Trophoblast cell (in vitro differentiated cells and primary cell): ENCODE measurements at regions not wholly inside any gene's neighbourhood (a gene's known extent, or its start where the extent isn't known, plus 50 kb on each side); places are given as distances from the start of the nearest gene placed in this dataset.

Source experiments
- DNase-seq, 2 donors: peaks; one replicate each; pipeline ENCODE4 v3.0.0-alpha.2; 2016
- H2AFZ ChIP-seq: 2 replicates; pipeline ENCODE4 v1.6.1; 2013; ENCODE audit warnings: low read length, moderate library complexity, mild to moderate bottlenecking; ENCODE audit not compliant: insufficient read depth, poor library complexity
- H2AK5ac ChIP-seq: 2 replicates; pipeline ENCODE4 v1.6.1; 2013; ENCODE audit warnings: mild to moderate bottlenecking, low read length
- H2BK120ac ChIP-seq: 2 replicates; pipeline ENCODE4 v1.6.1; 2013; ENCODE audit warnings: low read length, mild to moderate bottlenecking, moderate library complexity; ENCODE audit not compliant: insufficient read depth, poor library complexity
- H2BK12ac ChIP-seq: 2 replicates; pipeline ENCODE4 v1.6.1; 2013; ENCODE audit warnings: mild to moderate bottlenecking, low read length, moderate library complexity
- H2BK5ac ChIP-seq: 2 replicates; pipeline ENCODE4 v1.6.1; 2013; ENCODE audit warnings: low read length, low read depth, moderate library complexity, mild to moderate bottlenecking; ENCODE audit not compliant: poor library complexity
- H3K14ac ChIP-seq: 2 replicates; pipeline ENCODE4 v1.6.1; 2013; ENCODE audit warnings: mild to moderate bottlenecking, low read length
- H3K18ac ChIP-seq: 2 replicates; pipeline ENCODE4 v1.6.1; 2013; ENCODE audit warnings: mild to moderate bottlenecking, low read length
- H3K23ac ChIP-seq: 2 replicates; pipeline ENCODE4 v1.6.1; 2013; ENCODE audit warnings: low read length
- H3K27ac ChIP-seq: 2 replicates; pipeline ENCODE4 v1.5.1; 2013; ENCODE audit warnings: low read depth, mild to moderate bottlenecking, inconsistent platforms, low read length, moderate library complexity
- H3K27me3 ChIP-seq: 2 replicates; pipeline ENCODE4 v1.6.1; 2013; ENCODE audit warnings: inconsistent platforms, mild to moderate bottlenecking, low read length, moderate library complexity; ENCODE audit not compliant: insufficient read depth
- H3K36me3 ChIP-seq, 2 experiments: 1 replicate in 1 of 2; 2 replicates in 1 of 2; pipeline ENCODE4 v1.6.1; 2013; ENCODE audit warnings: low read length in 2 of 2, mild to moderate bottlenecking in 2 of 2, moderate library complexity in 1 of 2; ENCODE audit not compliant: insufficient read depth in 2 of 2, control insufficient read depth in 1 of 2
- H3K4ac ChIP-seq: 2 replicates; pipeline ENCODE4 v1.6.1; 2013; ENCODE audit warnings: low read depth, mild to moderate bottlenecking, low read length, moderate library complexity
- H3K4me1 ChIP-seq, 2 experiments: 1 replicate in 1 of 2; 2 replicates in 1 of 2; pipeline ENCODE4 v1.6.1; 2013; ENCODE audit warnings: low read length in 2 of 2, mild to moderate bottlenecking in 2 of 2, moderate library complexity in 1 of 2; ENCODE audit not compliant: insufficient read depth in 2 of 2, control insufficient read depth in 1 of 2
- H3K4me2 ChIP-seq: 2 replicates; pipeline ENCODE4 v1.6.1; 2013; ENCODE audit warnings: inconsistent platforms, mild to moderate bottlenecking, low read length, moderate library complexity
- H3K4me3 ChIP-seq: 2 replicates; pipeline ENCODE4 v1.5.1; 2013; ENCODE audit warnings: mild to moderate bottlenecking, low read depth, low read length, inconsistent platforms
- H3K79me1 ChIP-seq: one replicate; pipeline ENCODE4 v1.6.1; 2013; ENCODE audit warnings: low read length
- H3K79me2 ChIP-seq: 2 replicates; pipeline ENCODE4 v1.6.1; 2013; ENCODE audit warnings: low read length, mild to moderate bottlenecking; ENCODE audit not compliant: control insufficient read depth, insufficient read depth, poor library complexity
- H3K9ac ChIP-seq: 2 replicates; pipeline ENCODE4 v1.6.1; 2013; ENCODE audit warnings: mild to moderate bottlenecking, low read length
- H3K9me3 ChIP-seq: 2 replicates; pipeline ENCODE4 v1.6.1; 2013; ENCODE audit warnings: low read depth, mild to moderate bottlenecking, control low read depth, inconsistent platforms, low read length; ENCODE audit not compliant: insufficient read depth
- H4K12ac ChIP-seq: 2 replicates; pipeline ENCODE4 v1.6.1; 2013; ENCODE audit warnings: low read depth, mild to moderate bottlenecking, low read length, moderate library complexity
- H4K8ac ChIP-seq: 2 replicates; pipeline ENCODE4 v1.6.1; 2013; ENCODE audit warnings: low read depth, mild to moderate bottlenecking, low read length, moderate library complexity
- H4K91ac ChIP-seq: one replicate; pipeline ENCODE4 v1.6.1; 2013; ENCODE audit warnings: low read depth, mild to moderate bottlenecking, low read length, moderate library complexity
- WGBS: extraction: QIAGEN DNeasy Blood & Tissue Kit; methylation state at CpG from one replicate; pipeline ENCODE4 v1.1.7; 2013; ENCODE audit warnings: missing lambda C conversion rate; ENCODE audit not compliant: insufficient read length, insufficient coverage; ENCODE audit errors: extremely low coverage; 5-methylcytosine and 5-hydroxymethylcytosine counted together

- Histone ChIP-seq H3K14ac (no peak overlapping the region), H3K27me3 (no peaks in the 10 kb centered on the region), H3K36me3 (no peaks in the 10 kb centered on the region), H3K9me3 (peaks cover 3% of the 10 kb centered on the region), H3K4ac (no peak overlapping the region), H2BK120ac (no peak overlapping the region), H4K12ac (no peak overlapping the region), H4K91ac (no peak overlapping the region), H3K79me2 (no peaks in the 10 kb centered on the region), H2AFZ (no peak overlapping the region), H3K9ac (no peak overlapping the region), H3K4me3 (peak overlapping the region; percentile 14), H3K4me1 (peaks cover 3 to 7% of the 10 kb centered on the region in 2 experiments), H3K18ac (no peak overlapping the region), H3K23ac (peak overlapping the region; percentile 6), H2AK5ac (no peak overlapping the region), H2BK5ac (no peak overlapping the region), H3K27ac (no peak overlapping the region), H3K4me2 (no peak overlapping the region), H2BK12ac (no peak overlapping the region), H3K79me1 (peaks cover 4% of the 10 kb centered on the region), H4K8ac (no peak overlapping the region)
- DNase-seq, result no peak
- WGBS, result no CpG with 5 or more reads among the region's 15 CpGs
Observed at GRCh38 chr1:25020173-25020845, 90.2 kb upstream of the RUNX3 start.

GRCh38 chr1:25019337-25020172, 89.5 kb upstream of the RUNX3 start:
- no peak overlapping the region for H3K18ac ChIP-seq
- no peak overlapping the region for H3K4me2 ChIP-seq
- H3K4me1 ChIP-seq, result peaks cover 3 to 7% of the 10 kb centered on the region in 2 experiments
- H3K79me1 ChIP-seq, result peaks cover 4% of the 10 kb centered on the region
- H3K36me3 ChIP-seq, result no peaks in the 10 kb centered on the region
- no peak for DNase-seq
- H3K23ac ChIP-seq, result peak overlapping the region; percentile 6
- no peak overlapping the region for H4K8ac ChIP-seq
- no peak overlapping the region for H3K27ac ChIP-seq
- no peak overlapping the region for H4K91ac ChIP-seq
- H4K12ac ChIP-seq, result no peak overlapping the region
- H2BK12ac ChIP-seq, result no peak overlapping the region
- H2AK5ac ChIP-seq, result no peak overlapping the region
- no peak overlapping the region for H3K4ac ChIP-seq
- H3K9ac ChIP-seq, result no peak overlapping the region
- H3K9me3 ChIP-seq, result peaks cover 3% of the 10 kb centered on the region
- peak overlapping the region; percentile 14 for H3K4me3 ChIP-seq
- no peak overlapping the region for H2AFZ ChIP-seq
- no peaks in the 10 kb centered on the region for H3K27me3 ChIP-seq
- H2BK5ac ChIP-seq, result no peak overlapping the region
- WGBS, result no CpG with 5 or more reads among the region's 13 CpGs
- no peaks in the 10 kb centered on the region for H3K79me2 ChIP-seq
- no peak overlapping the region for H3K14ac ChIP-seq
- H2BK120ac ChIP-seq, result no peak overlapping the region

GRCh38 chr1:25018943-25019336, 88.9 kb upstream of the RUNX3 start:
- no peaks in the 10 kb centered on the region for H3K36me3 ChIP-seq
- no peak overlapping the region for H3K27ac ChIP-seq
- H3K9me3 ChIP-seq, result peaks cover 3% of the 10 kb centered on the region
- H3K18ac ChIP-seq, result no peak overlapping the region
- no peak overlapping the region for H2BK120ac ChIP-seq
- no peak overlapping the region for H2AK5ac ChIP-seq
- no peak overlapping the region for H4K8ac ChIP-seq
- H3K4me2 ChIP-seq, result no peak overlapping the region
- no peak overlapping the region for H4K91ac ChIP-seq
- no peak overlapping the region for H2BK5ac ChIP-seq
- no peak for DNase-seq
- no peaks in the 10 kb centered on the region for H3K79me2 ChIP-seq
- no peak overlapping the region for H4K12ac ChIP-seq
- no peak overlapping the region for H3K4ac ChIP-seq
- no peak overlapping the region for H3K4me3 ChIP-seq
- peaks cover 3 to 7% of the 10 kb centered on the region in 2 experiments for H3K4me1 ChIP-seq
- H3K9ac ChIP-seq, result no peak overlapping the region
- no peaks in the 10 kb centered on the region for H3K27me3 ChIP-seq
- no CpG with 5 or more reads among the region's 5 CpGs for WGBS
- H2BK12ac ChIP-seq, result no peak overlapping the region
- H3K14ac ChIP-seq, result no peak overlapping the region
- H2AFZ ChIP-seq, result no peak overlapping the region
- no peak overlapping the region for H3K23ac ChIP-seq
- H3K79me1 ChIP-seq, result peaks cover 4% of the 10 kb centered on the region

- H3K4me2 ChIP-seq, result no peak overlapping the region
Observed at GRCh38 chr1:25018110-25018735, 88.1 kb upstream of the RUNX3 start.

More at GRCh38 chr1:25018110-25018735, 88.1 kb upstream of the RUNX3 start:
- no peak for DNase-seq
- Histone ChIP-seq H3K14ac (no peak overlapping the region), H3K9me3 (peaks cover 3% of the 10 kb centered on the region), H2AK5ac (no peak overlapping the region), H3K4ac (no peak overlapping the region), H2AFZ (no peak overlapping the region), H2BK120ac (no peak overlapping the region), H3K27ac (no peak overlapping the region), H3K79me2 (no peaks in the 10 kb centered on the region), H3K79me1 (peaks cover 4% of the 10 kb centered on the region), H3K18ac (no peak overlapping the region), H2BK5ac (no peak overlapping the region), H2BK12ac (no peak overlapping the region), H3K36me3 (no peaks in the 10 kb centered on the region), H3K23ac (no peak overlapping the region), H3K4me1 (peaks cover 3 to 7% of the 10 kb centered on the region in 2 experiments), H4K91ac (no peak overlapping the region), H3K27me3 (no peaks in the 10 kb centered on the region), H4K12ac (no peak overlapping the region), H4K8ac (no peak overlapping the region), H3K9ac (no peak overlapping the region), H3K4me3 (no peak overlapping the region)
- WGBS, result no CpG with 5 or more reads among the region's 7 CpGs
